ENCODE measurements at regions not wholly inside any gene's neighbourhood (a gene's known extent, or its start where the extent isn't known, plus 50 kb on each side); places are given as distances from the start of the nearest gene placed in this dataset.

GRCh38 chr6:112634376-112634775 is 287.2 kb downstream of the RFPL4B start:
- Mint-ChIP-seq H3K4me1 (no peaks in the 10 kb centered on the region), H3K27ac (no peak overlapping the region), H3K9me3 (peaks cover 0 to 5% (median 0%) of the 10 kb centered on the region in 3 donors), H3K4me3 (no peak overlapping the region), H3K27me3 (peaks cover 0 to 1% of the 10 kb centered on the region in 2 donors), H3K36me3 (no peaks in the 10 kb centered on the region)
- Histone ChIP-seq H3K4me3 (ENCODE audit: control insufficient read depth in 1 of 2, extremely low read depth in 1 of 2, low read length in 1 of 2) (no peak overlapping the region), H3K27ac (ENCODE audit: low read length) (no peak overlapping the region), H3K9me3 (no peaks in the 10 kb centered on the region), H3K27me3 (replicated peaks in 1 of 2; ENCODE audit: control insufficient read depth in 2 of 2, extremely low read depth in 1 of 2, insufficient read depth in 2 of 2, low read length in 1 of 2) (no peaks in the 10 kb centered on the region), H3K36me3 (ENCODE audit: control insufficient read depth in 2 of 2, extremely low read depth in 1 of 2, insufficient read depth in 1 of 2, low read length in 1 of 2) (no peaks in the 10 kb centered on the region), H3K4me1 (ENCODE audit: control insufficient read depth in 1 of 2, extremely low read depth in 1 of 2, insufficient read depth in 2 of 2, low read length in 2 of 2) (no peaks in the 10 kb centered on the region)
- ChIA-PET CTCF (no interaction called here), POLR2A (no interaction called here)
- ATAC-seq (replicated peaks in 1 of 4) (no peak), DNase-seq (no peak)
- no CpG with 5 or more reads among the region's 1 CpG for WGBS (ENCODE audit: insufficient coverage)

GRCh38 chr6:112636650-112637262 is 289.6 kb downstream of the RFPL4B start:
- no CpG with 5 or more reads among the region's 3 CpGs for WGBS (ENCODE audit: insufficient coverage)
- ChIA-PET CTCF (no interaction called here), POLR2A (no interaction called here)
- no peaks in the 10 kb centered on the region for H3K9me3 ChIP-seq
- DNase-seq (no peak), ATAC-seq (replicated peaks in 1 of 4) (no peak)
- no peak overlapping the region for H3K27ac Mint-ChIP-seq
- no peaks in the 10 kb centered on the region for H3K36me3 Mint-ChIP-seq
- H3K27ac ChIP-seq (ENCODE audit: low read length) = no peak overlapping the region
- H3K9me3 Mint-ChIP-seq = peaks cover 0 to 2% (median 0%) of the 10 kb centered on the region in 3 donors
- H3K27me3 Mint-ChIP-seq = peaks cover 0 to under 1% of the 10 kb centered on the region in 2 donors
- H3K4me3 ChIP-seq (ENCODE audit: control insufficient read depth in 1 of 2, extremely low read depth in 1 of 2, low read length in 1 of 2) = no peak overlapping the region
- no peak overlapping the region for H3K4me3 Mint-ChIP-seq
- no peaks in the 10 kb centered on the region for H3K4me1 ChIP-seq (ENCODE audit: control insufficient read depth in 1 of 2, extremely low read depth in 1 of 2, insufficient read depth in 2 of 2, low read length in 2 of 2)
- no peaks in the 10 kb centered on the region for H3K27me3 ChIP-seq (replicated peaks in 1 of 2; ENCODE audit: control insufficient read depth in 2 of 2, extremely low read depth in 1 of 2, insufficient read depth in 2 of 2, low read length in 1 of 2)
- H3K4me1 Mint-ChIP-seq = no peaks in the 10 kb centered on the region
- no peaks in the 10 kb centered on the region for H3K36me3 ChIP-seq (ENCODE audit: control insufficient read depth in 2 of 2, extremely low read depth in 1 of 2, insufficient read depth in 1 of 2, low read length in 1 of 2)

- no peaks in the 10 kb centered on the region for H3K27me3 Mint-ChIP-seq
These were observed 292.3 kb downstream of the RFPL4B start for GRCh38 chr6:112639391-112639831.

GRCh38 chr6:112640891-112641290 is 293.8 kb downstream of the RFPL4B start:
- H3K27ac ChIP-seq (ENCODE audit: low read length) = no peak overlapping the region
- no peaks in the 10 kb centered on the region for H3K36me3 Mint-ChIP-seq
- ATAC-seq (replicated peaks in 1 of 4) = no peak
- H3K27me3 Mint-ChIP-seq = no peaks in the 10 kb centered on the region
- ChIA-PET POLR2A (no interaction called here), CTCF (no interaction called here)
- H3K4me1 Mint-ChIP-seq = no peaks in the 10 kb centered on the region
- DNase-seq = no peak
- no peaks in the 10 kb centered on the region for H3K4me1 ChIP-seq (ENCODE audit: control insufficient read depth in 1 of 2, extremely low read depth in 1 of 2, insufficient read depth in 2 of 2, low read length in 2 of 2)
- H3K9me3 Mint-ChIP-seq = no peaks in the 10 kb centered on the region
- H3K4me3 ChIP-seq (ENCODE audit: control insufficient read depth in 1 of 2, extremely low read depth in 1 of 2, low read length in 1 of 2) = no peak overlapping the region
- no peaks in the 10 kb centered on the region for H3K36me3 ChIP-seq (ENCODE audit: control insufficient read depth in 2 of 2, extremely low read depth in 1 of 2, insufficient read depth in 1 of 2, low read length in 1 of 2)
- H3K9me3 ChIP-seq = no peaks in the 10 kb centered on the region
- no peak overlapping the region for H3K4me3 Mint-ChIP-seq
- WGBS (ENCODE audit: insufficient coverage) = 90% methylated on average over 1 of the region's 2 CpGs
- H3K27me3 ChIP-seq (replicated peaks in 1 of 2; ENCODE audit: control insufficient read depth in 2 of 2, extremely low read depth in 1 of 2, insufficient read depth in 2 of 2, low read length in 1 of 2) = no peaks in the 10 kb centered on the region
- no peak overlapping the region for H3K27ac Mint-ChIP-seq

More at GRCh38 chr6:112639391-112639831, 292.3 kb downstream of the RFPL4B start:
- no peak overlapping the region for H3K4me3 Mint-ChIP-seq
- H3K9me3 Mint-ChIP-seq = no peaks in the 10 kb centered on the region
- no peak overlapping the region for H3K27ac Mint-ChIP-seq
- Histone ChIP-seq H3K36me3 (ENCODE audit: control insufficient read depth in 2 of 2, extremely low read depth in 1 of 2, insufficient read depth in 1 of 2, low read length in 1 of 2) (no peaks in the 10 kb centered on the region), H3K4me3 (ENCODE audit: control insufficient read depth in 1 of 2, extremely low read depth in 1 of 2, low read length in 1 of 2) (no peak overlapping the region), H3K4me1 (ENCODE audit: control insufficient read depth in 1 of 2, extremely low read depth in 1 of 2, insufficient read depth in 2 of 2, low read length in 2 of 2) (no peaks in the 10 kb centered on the region), H3K27me3 (replicated peaks in 1 of 2; ENCODE audit: control insufficient read depth in 2 of 2, extremely low read depth in 1 of 2, insufficient read depth in 2 of 2, low read length in 1 of 2) (no peaks in the 10 kb centered on the region), H3K27ac (ENCODE audit: low read length) (no peak overlapping the region), H3K9me3 (no peaks in the 10 kb centered on the region)
- no peak for ATAC-seq (replicated peaks in 1 of 4)
- H3K4me1 Mint-ChIP-seq = no peaks in the 10 kb centered on the region
- ChIA-PET CTCF (no interaction called here), POLR2A (no interaction called here)
- DNase-seq = no peak
- H3K36me3 Mint-ChIP-seq = no peaks in the 10 kb centered on the region

- Mint-ChIP-seq H3K27me3 (peaks cover 0 to 4% of the 10 kb centered on the region in 2 donors), H3K4me3 (no peak overlapping the region), H3K27ac (no peak overlapping the region), H3K36me3 (no peaks in the 10 kb centered on the region), H3K9me3 (no peaks in the 10 kb centered on the region), H3K4me1 (no peaks in the 10 kb centered on the region)
- Histone ChIP-seq H3K4me3 (ENCODE audit: control insufficient read depth in 1 of 2, extremely low read depth in 1 of 2, low read length in 1 of 2) (no peak overlapping the region), H3K27ac (ENCODE audit: low read length) (no peak overlapping the region), H3K36me3 (ENCODE audit: control insufficient read depth in 2 of 2, extremely low read depth in 1 of 2, insufficient read depth in 1 of 2, low read length in 1 of 2) (no peaks in the 10 kb centered on the region), H3K9me3 (no peaks in the 10 kb centered on the region), H3K27me3 (replicated peaks in 1 of 2; ENCODE audit: control insufficient read depth in 2 of 2, extremely low read depth in 1 of 2, insufficient read depth in 2 of 2, low read length in 1 of 2) (no peaks in the 10 kb centered on the region), H3K4me1 (ENCODE audit: control insufficient read depth in 1 of 2, extremely low read depth in 1 of 2, insufficient read depth in 2 of 2, low read length in 2 of 2) (no peaks in the 10 kb centered on the region)
- 0% methylated on average over 1 of the region's 2 CpGs for WGBS (ENCODE audit: insufficient coverage)
- ChIA-PET POLR2A (no interaction called here), CTCF (no interaction called here)
- ATAC-seq (replicated peaks in 1 of 4) (no peak), DNase-seq (no peak)
These were observed 302.7 kb downstream of the RFPL4B start for GRCh38 chr6:112649853-112650252.

GRCh38 chr6:112651239-112651638 is 304.1 kb downstream of the RFPL4B start:
- 70% methylated on average over 3 of the region's 4 CpGs for WGBS (ENCODE audit: insufficient coverage)
- no peaks in the 10 kb centered on the region for H3K4me1 ChIP-seq (ENCODE audit: control insufficient read depth in 1 of 2, extremely low read depth in 1 of 2, insufficient read depth in 2 of 2, low read length in 2 of 2)
- no peaks in the 10 kb centered on the region for H3K4me1 Mint-ChIP-seq
- CTCF ChIA-PET = no interaction called here
- no peaks in the 10 kb centered on the region for H3K36me3 Mint-ChIP-seq
- no peak overlapping the region for H3K4me3 Mint-ChIP-seq
- POLR2A ChIA-PET = no interaction called here
- DNase-seq = no peak
- no peaks in the 10 kb centered on the region for H3K9me3 ChIP-seq
- H3K27ac ChIP-seq (ENCODE audit: low read length) = no peak overlapping the region
- no peak overlapping the region for H3K4me3 ChIP-seq (ENCODE audit: control insufficient read depth in 1 of 2, extremely low read depth in 1 of 2, low read length in 1 of 2)
- no peak for ATAC-seq (replicated peaks in 1 of 4)
- H3K27me3 ChIP-seq (replicated peaks in 1 of 2; ENCODE audit: control insufficient read depth in 2 of 2, extremely low read depth in 1 of 2, insufficient read depth in 2 of 2, low read length in 1 of 2) = no peaks in the 10 kb centered on the region
- H3K27me3 Mint-ChIP-seq = peaks cover 0 to 4% of the 10 kb centered on the region in 2 donors
- H3K9me3 Mint-ChIP-seq = no peaks in the 10 kb centered on the region
- H3K27ac Mint-ChIP-seq = no peak overlapping the region
- no peaks in the 10 kb centered on the region for H3K36me3 ChIP-seq (ENCODE audit: control insufficient read depth in 2 of 2, extremely low read depth in 1 of 2, insufficient read depth in 1 of 2, low read length in 1 of 2)

- no peak overlapping the region for H3K4me3 ChIP-seq (ENCODE audit: control insufficient read depth in 1 of 2, extremely low read depth in 1 of 2, low read length in 1 of 2)
- H3K9me3 ChIP-seq = no peaks in the 10 kb centered on the region
- DNase-seq = no peak
- ChIA-PET POLR2A (no interaction called here), CTCF (no interaction called here)
- no peak overlapping the region for H3K27ac ChIP-seq (ENCODE audit: low read length)
- Mint-ChIP-seq H3K4me1 (no peaks in the 10 kb centered on the region), H3K27ac (no peak overlapping the region), H3K9me3 (no peaks in the 10 kb centered on the region), H3K27me3 (no peaks in the 10 kb centered on the region), H3K4me3 (no peak overlapping the region), H3K36me3 (no peaks in the 10 kb centered on the region)
- ATAC-seq (replicated peaks in 1 of 4) = no peak
- H3K36me3 ChIP-seq (ENCODE audit: control insufficient read depth in 2 of 2, extremely low read depth in 1 of 2, insufficient read depth in 1 of 2, low read length in 1 of 2) = no peaks in the 10 kb centered on the region
- H3K27me3 ChIP-seq (replicated peaks in 1 of 2; ENCODE audit: control insufficient read depth in 2 of 2, extremely low read depth in 1 of 2, insufficient read depth in 2 of 2, low read length in 1 of 2) = no peaks in the 10 kb centered on the region
- H3K4me1 ChIP-seq (ENCODE audit: control insufficient read depth in 1 of 2, extremely low read depth in 1 of 2, insufficient read depth in 2 of 2, low read length in 2 of 2) = no peaks in the 10 kb centered on the region
These were observed 312.8 kb downstream of the RFPL4B start for GRCh38 chr6:112659912-112660311.
